ENCODE measurements at regions not wholly inside any gene's neighbourhood (a gene's known extent, or its start where the extent isn't known, plus 50 kb on each side); places are given as distances from the start of the nearest gene placed in this dataset.

GRCh38 chr11:97409141-97409540 is 1019.3 kb downstream of the JRKL start:
- H3K4me3 ChIP-seq (replicated peaks in 1 of 2; ENCODE audit: low read depth in 2 of 2, low read length in 2 of 2) = no peak overlapping the region
- no peak for TF ChIP-seq CTCF (IDR thresholded peaks at IDR 0.05; ENCODE audit: low read depth, low read length)
- DNase-seq (ENCODE audit: low read depth in 2 of 2) = no peak

- peak in 1 of 2 donors; percentile 2 for DNase-seq (ENCODE audit: low read depth in 2 of 2)
- TF ChIP-seq CTCF (IDR thresholded peaks at IDR 0.05; ENCODE audit: low read depth, low read length) = no peak
- no peak overlapping the region for H3K4me3 ChIP-seq (replicated peaks in 1 of 2; ENCODE audit: low read depth in 2 of 2, low read length in 2 of 2)
These were observed 1025.0 kb downstream of the JRKL start for GRCh38 chr11:97414801-97415200.

- no peak for TF ChIP-seq CTCF (IDR thresholded peaks at IDR 0.05; ENCODE audit: low read depth, low read length)
- DNase-seq (ENCODE audit: low read depth in 2 of 2) = no peak
- H3K4me3 ChIP-seq (replicated peaks in 1 of 2; ENCODE audit: low read depth in 2 of 2, low read length in 2 of 2) = no peak overlapping the region
These were observed 1029.9 kb downstream of the JRKL start for GRCh38 chr11:97419729-97420128.

- no peak for TF ChIP-seq CTCF (IDR thresholded peaks at IDR 0.05; ENCODE audit: low read depth, low read length)
- no peak overlapping the region for H3K4me3 ChIP-seq (replicated peaks in 1 of 2; ENCODE audit: low read depth in 2 of 2, low read length in 2 of 2)
- DNase-seq (ENCODE audit: low read depth in 2 of 2) = no peak
These were observed 1038.5 kb downstream of the JRKL start for GRCh38 chr11:97428247-97428790.

GRCh38 chr11:97430877-97431276 is 1041.1 kb downstream of the JRKL start:
- no peak overlapping the region for H3K4me3 ChIP-seq (replicated peaks in 1 of 2; ENCODE audit: low read depth in 2 of 2, low read length in 2 of 2)
- no peak for TF ChIP-seq CTCF (IDR thresholded peaks at IDR 0.05; ENCODE audit: low read depth, low read length)

GRCh38 chr11:97432926-97433325 is 1043.1 kb downstream of the JRKL start:
- no peak for TF ChIP-seq CTCF (IDR thresholded peaks at IDR 0.05; ENCODE audit: low read depth, low read length)
- DNase-seq (ENCODE audit: low read depth in 2 of 2) = no peak
- H3K4me3 ChIP-seq (replicated peaks in 1 of 2; ENCODE audit: low read depth in 2 of 2, low read length in 2 of 2) = no peak overlapping the region

More at GRCh38 chr11:97430877-97431276, 1041.1 kb downstream of the JRKL start:
- peak in 1 of 2 donors; percentile 23 for DNase-seq (ENCODE audit: low read depth in 2 of 2)

GRCh38 chr11:97445561-97445960 is 1055.7 kb downstream of the JRKL start:
- TF ChIP-seq CTCF (IDR thresholded peaks at IDR 0.05; ENCODE audit: low read depth, low read length) = no peak
- peak in 1 of 2 donors; percentile 27 for DNase-seq (ENCODE audit: low read depth in 2 of 2)
- no peak overlapping the region for H3K4me3 ChIP-seq (replicated peaks in 1 of 2; ENCODE audit: low read depth in 2 of 2, low read length in 2 of 2)
